SH-SY5Y (cell line): ENCODE measurements at regions not wholly inside any gene's neighbourhood (a gene's known extent, or its start where the extent isn't known, plus 50 kb on each side); places are given as distances from the start of the nearest gene placed in this dataset.

ENCODE experiments used
- GATA2 ChIP-seq: IDR thresholded peaks from 2 replicates; pipeline ENCODE4 v1.6.1; 2011; ENCODE audit warnings: mild to moderate bottlenecking, low read depth, low read length
- GATA3 ChIP-seq: IDR thresholded peaks from 2 replicates; pipeline ENCODE4 v1.6.1; 2011; ENCODE audit warnings: low read depth, mild to moderate bottlenecking, low read length, moderate library complexity

DNA sequence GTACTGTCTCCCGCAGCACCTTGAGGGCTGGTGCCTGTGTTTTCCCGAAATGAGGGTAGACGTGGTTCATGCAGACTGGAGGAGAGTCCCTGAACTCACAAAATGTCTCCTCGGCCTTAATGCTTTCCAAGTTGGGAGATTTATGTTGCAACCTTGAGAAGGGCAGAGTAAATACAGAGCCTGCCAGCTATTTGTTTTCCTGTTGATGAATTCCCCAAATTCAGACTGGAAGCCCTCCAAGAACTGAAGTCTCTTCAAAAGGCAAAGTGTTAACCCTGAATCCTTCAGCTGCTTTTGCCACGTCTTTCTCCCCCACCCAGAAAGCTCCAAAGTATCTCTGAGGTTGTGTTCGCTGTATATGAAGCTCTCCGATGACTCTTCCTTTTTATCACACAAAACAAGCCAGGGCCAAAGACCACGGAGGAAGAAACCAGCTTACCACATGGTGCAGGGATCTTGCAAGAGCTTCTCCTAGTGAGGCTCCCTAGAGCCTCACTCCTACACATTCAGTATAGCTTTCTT lies 254.7 kb upstream of the NFE2L3 start:
- no peak for TF ChIP-seq GATA3
- no peak for TF ChIP-seq GATA2

GRCh38 chr7:25900245-25900644 lies 251.8 kb upstream of the NFE2L3 start:
- TF ChIP-seq GATA2 (no peak), GATA3 (no peak)

DNA sequence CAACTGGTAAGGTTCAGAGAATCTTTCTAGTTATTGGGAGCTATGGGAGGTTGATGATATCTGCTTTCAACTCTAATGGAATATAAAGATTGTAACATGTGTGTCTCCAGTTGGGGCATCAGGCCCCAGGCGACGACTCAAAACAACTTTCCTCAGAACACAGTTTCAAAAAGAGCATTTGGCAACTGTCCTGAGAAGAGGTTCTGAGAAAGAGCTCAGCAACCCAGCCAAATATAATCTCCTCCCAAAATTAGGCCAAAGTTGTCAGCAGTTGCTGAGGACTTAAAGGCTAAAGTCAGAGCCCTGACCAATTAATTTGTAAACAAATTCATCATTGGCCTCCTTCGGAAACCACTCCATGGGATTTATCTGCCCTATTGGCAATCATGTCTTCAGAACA lies 251.1 kb upstream of the NFE2L3 start:
- no peak for TF ChIP-seq GATA2
- TF ChIP-seq GATA3 = no peak

DNA sequence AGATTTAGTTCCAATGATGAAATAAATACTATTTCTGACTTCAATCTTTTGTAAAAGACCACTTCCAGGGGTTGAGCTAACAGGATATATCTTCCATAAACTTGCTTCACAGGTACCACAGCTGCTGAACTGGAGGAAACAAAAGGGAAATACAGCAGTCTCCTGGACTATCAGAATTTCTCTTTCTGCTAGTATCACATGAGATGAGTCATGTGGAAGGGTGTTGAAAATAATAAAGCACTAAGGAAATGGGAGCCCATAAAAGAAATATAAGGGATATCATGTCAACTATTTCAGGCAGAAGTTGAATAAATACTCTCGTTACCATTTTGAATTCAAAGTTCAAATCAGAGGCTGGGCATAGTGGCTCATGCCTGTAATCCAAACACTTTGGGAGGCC lies 250.3 kb upstream of the NFE2L3 start:
- no peak for TF ChIP-seq GATA2
- TF ChIP-seq GATA3 = no peak

DNA sequence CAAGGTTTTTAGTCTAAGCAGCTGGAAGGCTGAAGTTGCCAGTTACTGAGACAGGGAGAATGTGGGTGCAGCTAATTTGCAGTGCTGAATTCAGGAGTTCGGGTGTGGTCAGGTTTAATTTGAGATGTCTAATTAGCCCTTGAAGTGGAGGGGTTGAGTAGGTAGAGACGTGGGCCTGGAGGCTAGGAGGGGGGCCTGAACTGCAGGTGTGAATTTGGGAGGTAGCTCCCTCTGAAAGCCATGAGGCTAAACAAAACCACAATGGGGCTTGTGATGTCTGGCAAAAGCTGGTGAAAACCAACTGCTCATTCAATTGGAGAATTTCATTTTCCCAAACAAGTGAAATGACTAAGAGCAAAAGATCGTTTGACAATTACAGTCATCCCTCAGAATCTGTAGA lies 246.0 kb upstream of the NFE2L3 start:
- TF ChIP-seq GATA3 (no peak), GATA2 (no peak)

DNA sequence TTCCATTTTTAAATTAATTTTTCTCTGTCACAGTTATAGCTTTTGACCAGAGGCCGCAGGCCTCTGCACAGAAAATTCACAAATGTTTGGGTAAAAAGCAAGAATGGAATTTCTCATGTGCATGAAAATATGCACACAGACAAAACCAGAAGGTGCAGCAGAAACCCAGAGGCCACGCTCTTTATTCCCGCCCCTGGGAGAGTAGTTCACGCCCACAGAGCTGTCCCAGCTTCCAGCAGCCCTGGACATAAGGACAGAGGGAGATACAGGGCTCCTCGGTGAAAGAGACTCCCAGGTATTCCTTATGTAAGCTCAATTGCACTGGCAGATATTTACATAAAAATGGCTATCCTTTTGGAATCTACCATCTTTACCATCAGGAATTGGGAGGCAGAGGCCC lies 245.2 kb upstream of the NFE2L3 start:
- TF ChIP-seq GATA2 (no peak), GATA3 (no peak)

DNA sequence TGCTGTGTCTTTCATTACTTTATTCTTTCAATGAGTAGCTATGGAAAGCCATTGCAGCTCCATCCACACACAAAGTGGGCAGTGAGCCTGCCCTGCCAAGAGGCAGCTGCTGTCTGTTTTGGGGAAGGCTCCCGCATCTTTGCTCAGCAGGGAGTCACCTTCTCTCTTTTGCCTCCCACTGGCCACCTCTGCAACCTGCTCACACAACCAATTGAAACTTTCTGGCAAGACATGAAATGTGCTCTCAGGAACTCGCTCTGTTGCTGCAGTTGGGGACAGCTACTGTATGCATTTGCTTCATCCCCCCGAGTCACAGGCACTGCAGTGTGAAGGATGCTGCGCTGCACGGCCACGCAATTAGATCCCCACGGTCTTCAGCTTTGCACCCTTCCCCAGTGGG lies 244.8 kb upstream of the NFE2L3 start:
- no peak for TF ChIP-seq GATA3
- TF ChIP-seq GATA2 = no peak

DNA sequence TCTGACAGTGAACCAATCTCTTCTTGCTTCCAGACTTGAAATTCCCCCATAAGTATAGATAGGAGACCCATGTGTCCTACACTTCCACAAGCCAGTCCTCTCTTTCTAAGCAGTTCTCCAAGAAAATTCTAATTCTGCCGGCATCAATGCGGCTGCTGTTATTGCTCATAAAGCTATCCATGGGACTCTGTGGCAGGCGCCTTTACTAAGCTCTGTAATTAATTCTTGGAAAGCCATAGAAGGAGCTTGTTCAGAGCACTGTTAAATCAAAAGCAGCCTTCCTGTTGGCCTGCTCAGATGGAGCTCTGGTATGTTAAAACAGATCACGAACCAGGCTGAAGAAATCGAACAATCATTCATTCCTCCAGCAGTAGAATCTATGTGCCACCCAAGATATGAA lies 244.3 kb upstream of the NFE2L3 start:
- TF ChIP-seq GATA2 = no peak

DNA sequence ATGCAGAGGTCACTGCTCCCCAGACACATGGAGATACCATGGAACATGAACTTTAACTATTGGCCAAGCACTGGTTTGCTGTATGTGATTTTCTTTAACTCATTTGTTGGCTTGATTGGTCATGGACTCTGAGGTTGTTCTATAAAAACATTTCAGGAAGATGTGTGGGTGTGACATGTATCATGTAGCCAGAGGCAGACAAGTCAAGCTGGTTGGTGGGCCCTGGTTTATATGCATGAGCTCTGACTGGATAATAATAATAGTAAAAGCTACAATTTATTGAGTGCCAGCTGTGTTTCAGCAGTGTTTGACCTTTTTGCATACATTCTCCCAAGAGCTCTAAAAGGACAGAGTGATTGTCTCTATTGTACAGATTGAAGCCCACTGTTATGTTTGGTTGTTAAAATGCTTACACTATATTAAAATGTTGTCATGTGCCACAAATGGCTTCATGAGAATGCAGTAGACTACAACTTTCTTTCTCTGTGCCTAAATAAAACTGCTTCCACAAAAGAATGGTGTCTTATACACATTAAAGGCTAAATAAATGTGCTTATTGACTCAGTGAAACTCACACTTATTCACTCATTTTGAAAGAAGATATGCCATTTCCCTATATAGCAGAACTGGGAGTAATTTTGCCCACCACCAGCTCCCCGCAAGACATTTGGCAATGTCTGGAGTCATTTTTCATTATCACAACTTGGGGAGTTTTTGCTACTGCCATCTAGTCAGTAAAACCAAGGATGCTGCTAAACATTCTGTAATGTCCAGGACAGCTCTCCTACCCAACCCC lies 243.6 kb upstream of the NFE2L3 start:
- TF ChIP-seq GATA3 = no peak
- no peak for TF ChIP-seq GATA2

GRCh38 chr7:25911738-25912607 lies 240.0 kb upstream of the NFE2L3 start:
- no peak for TF ChIP-seq GATA3
- no peak for TF ChIP-seq GATA2

DNA sequence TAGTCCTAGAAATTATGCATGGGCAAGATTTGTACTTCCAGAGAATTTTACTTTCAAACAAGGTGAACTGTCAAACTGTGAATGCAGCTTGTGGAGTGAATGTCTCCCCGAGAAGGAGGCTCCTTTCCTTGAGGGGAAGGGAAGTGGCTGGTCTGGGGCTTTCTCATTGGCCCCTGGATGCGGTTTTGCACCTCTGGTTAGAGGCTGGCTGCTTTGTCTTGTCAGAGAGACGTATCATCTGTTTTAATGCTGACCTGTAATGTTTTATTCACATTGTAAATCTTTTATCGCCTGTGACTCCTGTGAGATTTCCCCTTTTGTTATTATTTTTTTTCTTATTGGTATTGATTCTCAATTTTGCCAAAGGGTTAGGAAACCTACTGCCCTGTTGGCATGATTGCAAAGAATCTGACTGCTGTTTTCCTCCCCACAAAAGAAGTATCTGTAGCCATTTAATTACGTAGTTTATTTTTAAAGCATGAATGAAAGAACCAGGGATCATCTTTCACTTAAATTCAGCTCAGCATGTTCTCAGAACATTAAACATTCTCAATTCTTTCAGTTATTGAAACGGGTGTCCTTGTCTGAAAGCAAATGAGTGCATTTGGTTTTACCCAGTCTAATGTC lies 238.3 kb upstream of the NFE2L3 start:
- TF ChIP-seq GATA3 = no peak

GRCh38 chr7:25918731-25919130 lies 233.3 kb upstream of the NFE2L3 start:
- TF ChIP-seq GATA2 (no peak), GATA3 (no peak)

DNA sequence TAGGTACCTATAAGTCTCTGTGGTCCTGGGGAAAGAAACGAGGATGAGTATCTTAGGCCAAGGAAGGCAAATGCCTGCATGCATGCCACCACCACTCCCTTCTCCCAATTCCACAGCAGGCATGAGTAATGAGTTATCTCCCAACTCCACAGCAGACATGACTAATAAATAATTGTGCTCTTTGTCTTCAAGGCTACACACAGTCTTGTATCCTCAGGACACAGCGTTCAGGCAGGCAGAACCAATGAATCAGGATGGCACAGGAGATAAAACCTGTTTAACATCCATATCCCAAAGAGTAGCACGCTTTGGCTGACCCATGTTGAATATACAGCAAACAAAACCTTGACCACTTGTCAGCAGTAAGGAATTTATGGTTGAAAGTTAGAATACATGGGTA lies 229.7 kb upstream of the NFE2L3 start:
- TF ChIP-seq GATA2 (no peak), GATA3 (no peak)

- TF ChIP-seq GATA3 = no peak
- TF ChIP-seq GATA2 = no peak
Measured at GRCh38 chr7:25923741-25924460, 228.1 kb upstream of the NFE2L3 start.
